Endothelial cell (in vitro differentiated cells): ENCODE measurements at regions not wholly inside any gene's neighbourhood (a gene's known extent, or its start where the extent isn't known, plus 50 kb on each side); places are given as distances from the start of the nearest gene placed in this dataset.

Experiments
- DNase-seq: peaks from one replicate; pipeline ENCODE4 v3.0.0; 2021; ENCODE audit warnings: low spot score
- H3K27ac Mint-ChIP-seq: one replicate; pipeline ENCODE4 v1.8.0; 2021; ENCODE audit warnings: mixed read lengths, inconsistent platforms; ENCODE audit not compliant: unreplicated experiment
- H3K27me3 Mint-ChIP-seq: one replicate; pipeline ENCODE4 v1.8.0; 2021; ENCODE audit warnings: mild to moderate bottlenecking, moderate library complexity, mixed read lengths, inconsistent platforms; ENCODE audit not compliant: unreplicated experiment
- H3K36me3 Mint-ChIP-seq: one replicate; pipeline ENCODE4 v1.8.0; 2021; ENCODE audit warnings: mild to moderate bottlenecking, low read depth, mixed read lengths, inconsistent platforms; ENCODE audit not compliant: unreplicated experiment
- H3K4me1 Mint-ChIP-seq: one replicate; pipeline ENCODE4 v1.8.0; 2021; ENCODE audit warnings: mild to moderate bottlenecking, mixed read lengths, inconsistent platforms; ENCODE audit not compliant: unreplicated experiment
- H3K4me3 Mint-ChIP-seq: one replicate; pipeline ENCODE4 v1.8.0; 2021; ENCODE audit warnings: mild to moderate bottlenecking, mixed read lengths, inconsistent platforms; ENCODE audit not compliant: unreplicated experiment
- H3K9me3 Mint-ChIP-seq: one replicate; pipeline ENCODE4 v1.8.0; 2021; ENCODE audit warnings: mixed read lengths, inconsistent platforms; ENCODE audit not compliant: unreplicated experiment
- TF ChIP-seq, protein P1 (sequence below): fragments of 200-600 bp; sonication (generic); IDR thresholded peaks from one replicate; pipeline ENCODE4 v1.5.0; 2021; ENCODE audit warnings: antibody characterized with exemption; ENCODE audit not compliant: unreplicated experiment

DNA sequence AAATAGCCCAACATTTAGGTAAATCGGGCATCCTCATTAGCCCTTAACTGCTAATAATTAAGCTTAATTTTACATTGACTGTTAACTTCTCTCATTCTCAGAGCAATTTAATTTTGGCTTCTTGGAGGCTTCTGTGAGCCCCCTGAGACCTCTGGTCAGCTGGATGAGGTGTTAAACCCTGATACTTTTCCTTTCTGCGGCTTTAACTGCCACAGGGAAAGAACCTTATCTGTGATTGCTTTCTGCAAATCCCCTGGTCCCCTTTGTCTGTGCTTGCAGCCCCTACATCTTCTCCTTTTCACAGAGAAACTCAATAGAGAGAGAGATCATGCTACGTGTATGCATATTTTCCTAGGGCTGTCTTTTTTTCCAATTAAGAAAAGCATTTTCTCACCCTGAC, 184.5 kb upstream of the CSF3R start:
- no peak overlapping the region for H3K4me3 Mint-ChIP-seq
- TF ChIP-seq, protein P1, sequence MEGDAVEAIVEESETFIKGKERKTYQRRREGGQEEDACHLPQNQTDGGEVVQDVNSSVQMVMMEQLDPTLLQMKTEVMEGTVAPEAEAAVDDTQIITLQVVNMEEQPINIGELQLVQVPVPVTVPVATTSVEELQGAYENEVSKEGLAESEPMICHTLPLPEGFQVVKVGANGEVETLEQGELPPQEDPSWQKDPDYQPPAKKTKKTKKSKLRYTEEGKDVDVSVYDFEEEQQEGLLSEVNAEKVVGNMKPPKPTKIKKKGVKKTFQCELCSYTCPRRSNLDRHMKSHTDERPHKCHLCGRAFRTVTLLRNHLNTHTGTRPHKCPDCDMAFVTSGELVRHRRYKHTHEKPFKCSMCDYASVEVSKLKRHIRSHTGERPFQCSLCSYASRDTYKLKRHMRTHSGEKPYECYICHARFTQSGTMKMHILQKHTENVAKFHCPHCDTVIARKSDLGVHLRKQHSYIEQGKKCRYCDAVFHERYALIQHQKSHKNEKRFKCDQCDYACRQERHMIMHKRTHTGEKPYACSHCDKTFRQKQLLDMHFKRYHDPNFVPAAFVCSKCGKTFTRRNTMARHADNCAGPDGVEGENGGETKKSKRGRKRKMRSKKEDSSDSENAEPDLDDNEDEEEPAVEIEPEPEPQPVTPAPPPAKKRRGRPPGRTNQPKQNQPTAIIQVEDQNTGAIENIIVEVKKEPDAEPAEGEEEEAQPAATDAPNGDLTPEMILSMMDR: no peak
- no peaks in the 10 kb centered on the region for H3K4me1 Mint-ChIP-seq
- H3K27me3 Mint-ChIP-seq: peaks cover 5% of the 10 kb centered on the region
- H3K27ac Mint-ChIP-seq: no peak overlapping the region
- DNase-seq: no peak
- H3K36me3 Mint-ChIP-seq: no peaks in the 10 kb centered on the region
- H3K9me3 Mint-ChIP-seq: no peaks in the 10 kb centered on the region

DNA sequence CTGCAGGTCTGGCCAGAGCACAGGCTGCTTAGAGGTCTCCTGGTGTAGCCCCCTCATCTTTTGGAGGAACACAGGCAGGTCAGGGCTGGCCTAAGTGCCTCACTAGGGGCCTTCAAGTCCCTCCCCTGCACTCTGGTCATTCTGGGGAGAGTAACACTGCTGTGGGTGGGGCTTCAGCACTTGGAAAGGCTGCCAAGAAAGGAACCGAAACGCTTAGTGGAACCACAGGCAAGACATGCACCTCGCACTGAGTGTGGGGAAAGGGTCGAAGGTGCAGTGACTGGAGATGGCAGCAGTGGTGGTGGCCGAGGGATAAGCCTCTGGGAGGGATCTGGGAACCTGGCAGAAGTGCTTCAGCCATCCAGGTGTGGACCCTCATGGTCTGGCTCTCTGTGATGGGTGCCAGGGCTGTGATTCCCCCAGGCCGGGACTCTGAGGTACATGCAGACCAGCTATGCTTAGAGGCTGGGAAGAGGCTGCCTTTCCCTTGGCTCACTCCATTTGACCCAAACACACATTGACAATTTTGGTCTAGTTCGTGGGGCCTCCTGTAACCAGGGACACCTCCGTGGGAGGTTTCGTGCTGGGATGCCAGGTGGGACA, 182.9 kb upstream of the CSF3R start:
- Mint-ChIP-seq H3K36me3 (no peaks in the 10 kb centered on the region), H3K27me3 (peaks cover 17% of the 10 kb centered on the region), H3K4me1 (no peaks in the 10 kb centered on the region), H3K27ac (no peak overlapping the region), H3K4me3 (no peak overlapping the region), H3K9me3 (no peaks in the 10 kb centered on the region)
- DNase-seq: no peak
- TF ChIP-seq, protein P1: no peak

DNA sequence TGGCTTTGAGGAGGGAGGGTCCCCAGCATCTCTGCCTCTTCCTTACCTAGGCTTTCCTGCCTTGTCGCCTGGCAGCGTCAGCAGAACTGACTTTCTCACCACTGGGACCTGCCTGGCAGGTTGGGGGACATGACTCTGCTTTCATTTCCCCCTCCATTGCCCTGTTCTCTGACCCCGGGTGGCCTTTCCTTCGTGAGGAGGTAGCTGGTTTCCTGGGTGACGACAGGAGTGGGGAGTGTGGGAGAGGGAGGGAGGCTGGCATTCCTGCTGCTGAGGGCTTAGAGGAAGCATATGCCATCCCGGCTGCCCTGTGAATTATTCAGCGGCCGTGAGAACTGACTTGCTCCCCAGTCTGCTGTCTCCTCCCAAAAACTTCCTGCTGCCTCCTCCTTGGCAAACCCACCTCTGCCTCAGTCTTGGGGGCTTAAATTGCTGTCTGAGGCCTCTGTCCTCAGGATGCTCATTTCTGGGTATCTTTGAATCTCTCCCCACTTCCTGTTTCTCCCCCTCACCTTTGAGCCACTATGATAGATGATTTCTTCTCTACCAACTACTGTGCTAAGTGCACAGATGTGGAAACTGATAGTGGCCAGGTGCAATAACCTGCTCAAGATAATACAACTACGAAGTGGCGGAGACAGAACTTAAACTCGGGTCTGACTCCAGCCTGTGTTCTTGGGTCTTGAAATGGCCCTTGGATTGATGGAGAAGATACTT, 182.0 kb upstream of the CSF3R start:
- H3K27ac Mint-ChIP-seq: no peak overlapping the region
- no peaks in the 10 kb centered on the region for H3K36me3 Mint-ChIP-seq
- H3K4me1 Mint-ChIP-seq: no peaks in the 10 kb centered on the region
- no peaks in the 10 kb centered on the region for H3K9me3 Mint-ChIP-seq
- DNase-seq: no peak
- TF ChIP-seq, protein P1: no peak
- H3K4me3 Mint-ChIP-seq: no peak overlapping the region
- H3K27me3 Mint-ChIP-seq: peaks cover 17% of the 10 kb centered on the region

DNA sequence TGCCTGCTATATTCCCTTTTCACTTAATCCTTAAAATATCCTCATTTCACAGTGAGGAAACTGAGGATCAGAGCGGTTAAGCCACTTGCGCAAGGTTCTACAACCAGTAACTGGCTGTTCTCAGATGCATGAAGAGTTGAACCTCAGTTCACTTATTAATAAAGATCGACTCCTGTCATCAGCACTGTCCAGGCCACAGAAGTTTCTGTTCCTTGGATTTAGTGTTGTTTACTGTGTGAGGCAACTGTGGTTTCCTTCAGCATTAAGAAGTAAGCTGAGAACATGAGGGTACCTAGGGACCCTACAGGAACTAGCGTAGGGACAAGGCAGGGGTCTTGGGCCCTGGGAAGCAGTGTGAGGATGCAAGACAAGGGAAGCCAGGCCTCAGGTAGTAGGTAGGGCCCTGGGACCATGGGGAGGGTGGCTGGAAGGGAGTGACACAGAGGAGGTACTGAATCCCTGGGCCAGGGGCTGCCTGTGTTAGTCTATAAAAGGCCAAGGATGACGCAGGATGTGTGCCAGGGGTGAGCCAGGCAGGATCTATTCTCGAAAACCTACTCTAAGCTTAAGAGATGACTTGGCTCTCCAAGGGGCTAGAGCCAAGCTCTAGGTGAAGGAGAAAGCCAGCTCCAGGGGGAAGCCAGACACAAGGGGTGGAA, 181.2 kb upstream of the CSF3R start:
- Mint-ChIP-seq H3K9me3 (no peaks in the 10 kb centered on the region), H3K4me3 (no peak overlapping the region), H3K4me1 (no peaks in the 10 kb centered on the region), H3K27ac (no peak overlapping the region), H3K27me3 (peaks cover 17% of the 10 kb centered on the region), H3K36me3 (no peaks in the 10 kb centered on the region)
- DNase-seq: no peak
- TF ChIP-seq, protein P1: no peak

DNA sequence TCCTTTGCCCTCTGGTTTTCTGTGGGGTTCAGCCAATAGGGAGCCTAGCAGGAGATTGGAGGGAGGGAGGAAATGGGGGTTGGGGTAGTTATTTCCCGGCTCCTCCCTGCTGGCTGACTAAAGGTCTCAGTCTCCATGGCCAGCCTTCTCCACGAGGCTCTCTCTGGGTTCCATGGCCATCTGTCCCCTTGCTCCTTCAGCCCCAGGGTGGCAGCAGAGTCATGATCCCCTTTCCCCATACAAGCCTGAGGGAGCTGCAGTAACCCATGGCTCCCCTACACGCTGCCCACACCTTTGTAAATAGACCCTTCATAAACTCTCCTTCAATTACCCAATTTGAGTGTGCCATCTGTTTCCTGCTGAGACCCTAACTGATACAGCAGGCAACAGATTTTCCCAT, 176.1 kb upstream of the CSF3R start:
- Mint-ChIP-seq H3K27ac (no peak overlapping the region), H3K4me1 (peaks cover 2% of the 10 kb centered on the region), H3K9me3 (no peaks in the 10 kb centered on the region), H3K27me3 (peaks cover 14% of the 10 kb centered on the region), H3K4me3 (no peak overlapping the region), H3K36me3 (no peaks in the 10 kb centered on the region)
- TF ChIP-seq, protein P1: no peak
- no peak for DNase-seq
